SKM-1 (cell line): ENCODE measurements at regions not wholly inside any gene's neighbourhood (a gene's known extent, or its start where the extent isn't known, plus 50 kb on each side); places are given as distances from the start of the nearest gene placed in this dataset.
"Not testable (repeated sequence)": the region's sequence is repeated elsewhere in the genome, so short reads cannot be mapped to it uniquely, and the experiment has no call there.

Experiments used
- DNase-seq: peaks from one replicate; lab custom pipeline; 2025; ENCODE audit not compliant: unreplicated experiment; lab: John Stamatoyannopoulos, UW

DNA sequence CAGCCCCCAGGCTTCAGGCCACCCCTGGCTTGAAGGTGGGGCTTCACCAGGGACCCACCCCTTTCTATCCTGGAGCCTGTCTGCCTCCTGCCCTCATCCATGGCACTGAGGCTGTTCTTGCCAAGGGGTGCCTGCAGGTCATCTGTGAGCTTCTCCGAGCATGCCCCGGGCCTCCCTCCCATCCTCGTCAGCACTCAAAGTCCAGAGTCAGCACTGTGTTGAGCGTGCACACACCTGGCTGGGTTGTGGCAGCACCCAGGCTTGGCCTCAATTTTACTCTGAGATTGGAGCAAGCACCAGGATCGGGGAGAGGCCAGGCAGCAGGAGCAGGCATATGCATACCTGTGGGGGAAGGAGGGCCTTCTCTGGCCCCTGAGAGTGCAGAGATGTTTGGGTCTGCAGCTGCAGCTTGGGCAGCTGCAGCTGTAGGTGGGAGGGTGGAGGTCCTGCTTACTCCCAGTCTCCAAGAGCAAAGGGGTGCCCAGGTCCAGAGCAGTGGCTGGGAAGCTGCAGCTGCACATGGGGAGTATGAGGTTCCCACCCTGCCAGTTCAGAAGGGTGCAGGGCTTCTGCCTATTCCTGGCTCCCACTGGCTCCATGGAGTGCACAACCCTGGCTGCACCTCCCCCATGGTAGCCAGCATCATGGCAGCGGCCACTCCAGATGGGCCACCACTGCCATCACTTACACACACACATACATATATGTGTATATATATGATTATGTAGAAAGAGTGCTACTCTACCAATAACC is 488.7 kb downstream of the JRKL start:
- DNase-seq, result no peak

DNA sequence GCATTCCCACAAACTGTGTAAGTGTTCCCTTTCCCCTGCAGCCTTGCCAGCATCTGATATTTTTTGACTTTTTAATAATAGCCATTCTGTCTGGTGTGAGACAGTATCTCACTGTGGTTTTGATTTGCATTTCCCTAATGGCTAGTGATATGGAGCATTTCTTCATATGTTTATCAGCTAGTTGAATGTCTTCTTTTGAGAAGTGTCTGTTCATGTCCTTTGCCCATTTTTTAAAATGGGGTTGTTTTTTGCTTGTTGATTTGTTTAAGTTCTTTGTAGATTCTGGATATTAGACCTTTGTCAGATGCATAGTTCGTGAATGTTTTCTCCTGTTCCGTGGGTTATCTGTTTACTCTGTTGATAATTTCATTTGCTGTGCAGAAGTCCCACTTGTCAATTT is 492.8 kb downstream of the JRKL start:
- not testable (repeated sequence) for DNase-seq

DNA sequence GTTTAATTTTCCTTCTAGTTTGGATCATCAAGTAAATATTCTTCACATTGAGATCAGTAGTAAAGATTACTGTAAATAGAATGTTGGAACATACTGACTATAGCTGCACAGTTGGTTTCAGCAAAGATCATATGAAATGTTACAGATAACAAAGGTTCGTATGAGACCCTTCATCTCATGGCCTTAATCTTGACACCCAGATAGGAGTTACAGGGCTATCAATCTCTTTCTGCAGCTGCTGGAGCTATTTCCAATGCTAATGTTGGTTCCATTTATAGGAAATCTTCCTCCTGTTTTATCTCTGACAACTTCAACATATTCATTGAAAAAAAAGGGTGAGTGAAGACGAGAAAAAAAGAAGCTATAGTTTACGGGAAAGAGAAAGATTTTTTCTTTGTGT is 495.6 kb downstream of the JRKL start:
- no peak for DNase-seq

DNA sequence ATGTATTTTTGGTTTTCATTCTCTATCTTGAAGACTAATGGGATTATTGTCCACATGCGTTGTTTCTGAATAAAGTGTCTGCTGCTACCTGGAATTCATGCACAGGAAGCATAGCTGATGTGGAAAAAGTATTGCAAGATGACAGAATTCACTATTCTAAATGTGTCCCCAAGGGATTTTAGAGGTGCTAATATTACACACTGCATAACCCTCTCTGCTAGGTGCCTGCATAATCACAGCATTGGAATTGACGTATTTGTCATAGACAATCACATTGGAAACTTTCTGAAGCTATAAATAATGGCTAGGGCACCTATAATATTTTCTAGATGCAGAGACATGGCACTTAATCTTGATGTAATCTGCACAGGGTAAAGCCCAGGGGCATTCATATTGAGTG is 496.1 kb downstream of the JRKL start:
- DNase-seq, result no peak

DNA sequence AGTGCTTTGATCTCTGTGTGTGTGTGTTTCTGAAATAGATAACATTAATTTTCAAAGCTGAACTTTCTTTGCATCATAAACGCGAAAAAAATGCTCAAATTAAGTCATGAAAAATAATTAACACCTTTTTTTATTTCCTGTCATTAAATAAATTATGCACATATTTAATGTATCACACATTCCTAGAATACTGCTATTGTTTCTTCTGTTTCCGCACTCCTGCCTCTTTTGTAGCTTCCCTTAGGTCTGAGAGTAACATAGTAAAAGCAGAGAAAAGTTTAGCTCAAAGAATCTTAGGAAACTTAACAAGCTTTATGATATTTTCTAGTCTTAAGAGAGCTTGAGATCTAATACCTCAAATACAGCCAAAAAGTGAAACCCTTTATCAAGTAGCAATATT is 504.2 kb downstream of the JRKL start:
- DNase-seq, result no peak

DNA sequence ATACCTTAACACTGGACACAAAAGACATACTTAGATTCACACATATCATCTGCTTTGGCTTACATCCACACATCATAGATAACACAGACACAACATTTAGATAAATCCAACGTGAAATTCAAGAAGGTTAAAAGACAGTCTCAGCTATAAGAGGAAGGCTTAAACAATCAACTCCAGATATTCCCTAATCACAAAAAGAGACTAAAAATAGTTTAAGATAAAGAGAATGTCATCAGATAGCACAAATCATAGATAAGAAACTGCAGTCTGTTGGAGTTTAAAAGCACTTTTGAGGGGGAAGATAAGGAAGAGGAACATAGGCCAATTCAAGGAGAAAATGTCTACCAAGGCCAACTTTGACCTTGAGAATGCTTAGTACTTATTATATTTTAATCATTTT is 504.8 kb downstream of the JRKL start:
- no peak for DNase-seq

DNA sequence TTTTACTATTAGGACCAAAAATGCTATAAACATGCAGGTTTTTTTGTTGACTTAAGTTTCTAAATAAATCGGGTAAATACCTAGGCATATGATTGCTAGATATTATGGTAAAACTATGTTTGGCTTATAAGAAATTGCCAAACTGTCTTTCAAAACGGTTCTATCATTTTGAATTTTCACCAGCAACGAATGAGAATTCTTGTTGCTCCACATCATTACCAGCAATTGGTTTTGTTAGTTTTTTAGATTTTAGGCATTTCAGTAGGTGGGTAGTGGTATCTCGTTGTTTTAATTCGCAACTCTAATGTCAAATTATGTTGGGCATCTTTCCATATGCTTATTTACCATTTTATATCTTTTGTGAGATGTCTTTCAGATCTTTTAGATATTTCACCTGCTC is 510.2 kb downstream of the JRKL start:
- no peak for DNase-seq

DNA sequence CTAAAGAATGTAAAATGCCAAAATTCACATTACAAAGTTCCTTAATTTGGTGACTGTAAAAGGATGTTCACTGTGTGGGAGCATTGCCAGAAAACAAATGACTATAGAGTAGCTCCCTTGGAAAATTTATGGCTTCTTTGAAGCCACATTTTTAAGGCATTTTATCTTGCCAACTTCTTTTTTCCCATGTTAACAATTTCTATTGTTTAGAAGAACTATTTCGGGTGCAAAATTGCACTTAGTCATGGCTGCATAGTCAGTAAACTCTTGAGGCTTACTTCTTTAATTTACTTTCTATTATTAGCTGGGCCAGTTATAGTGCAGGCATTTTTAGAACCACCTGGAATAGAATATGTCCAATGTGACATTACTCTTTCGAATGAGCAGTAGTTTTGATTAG is 515.3 kb downstream of the JRKL start:
- no peak for DNase-seq

DNA sequence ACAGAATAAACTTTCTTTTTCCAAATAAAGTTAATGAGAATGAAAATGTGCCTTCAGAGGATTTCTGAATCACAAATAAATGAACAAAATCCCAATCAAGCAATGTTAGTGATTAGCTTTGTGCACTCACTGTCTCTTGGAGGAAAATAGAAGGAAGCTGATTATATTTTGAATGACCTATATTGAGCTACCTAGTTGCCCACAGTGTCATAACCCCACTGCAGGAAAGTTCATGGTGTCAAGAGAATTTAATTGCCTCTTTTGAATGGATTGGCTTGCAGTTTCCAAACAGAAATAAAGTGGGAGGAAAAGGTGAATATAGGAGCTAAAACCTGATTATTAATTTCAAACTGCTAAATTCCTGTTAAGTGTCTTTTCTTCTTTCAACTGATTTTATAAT is 515.9 kb downstream of the JRKL start:
- DNase-seq, result no peak

DNA sequence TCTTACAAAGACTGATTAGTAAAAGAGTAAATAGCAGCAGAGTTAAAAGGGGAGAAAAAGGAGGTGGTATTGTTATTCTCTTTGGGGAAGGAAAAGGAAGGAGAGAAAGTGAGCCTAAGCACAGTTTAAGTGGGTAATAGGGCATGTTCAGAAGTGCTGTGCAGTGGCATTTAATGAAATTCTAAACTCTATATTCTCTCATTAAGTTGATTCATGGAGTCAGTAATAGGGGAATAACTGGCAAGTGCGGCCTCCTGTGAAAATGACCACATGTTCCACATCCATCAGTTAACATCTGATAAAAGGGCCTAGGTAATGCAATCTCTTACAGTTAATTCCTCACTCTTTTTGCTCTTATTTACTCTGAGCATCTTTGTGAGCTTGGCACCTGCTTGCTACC is 516.7 kb downstream of the JRKL start:
- no peak for DNase-seq

DNA sequence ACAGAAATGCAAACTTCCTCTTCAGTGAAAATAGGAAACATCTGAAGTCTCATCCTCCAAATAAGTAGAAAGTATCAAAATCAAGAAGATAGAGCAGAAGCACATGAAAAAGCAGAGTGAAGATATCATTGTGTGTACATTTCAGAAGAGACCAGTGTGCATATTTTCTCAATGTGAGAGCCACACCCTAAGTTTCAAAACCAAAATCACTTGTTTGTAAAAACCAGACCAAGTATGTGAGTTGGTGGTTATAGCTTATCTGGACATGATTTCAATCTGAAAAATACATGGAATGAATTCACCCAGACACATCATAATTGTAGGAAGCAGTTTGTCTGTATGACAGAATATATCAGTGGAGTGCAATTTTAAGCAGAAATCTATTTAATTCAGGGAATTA is 536.0 kb downstream of the JRKL start:
- no peak for DNase-seq

DNA sequence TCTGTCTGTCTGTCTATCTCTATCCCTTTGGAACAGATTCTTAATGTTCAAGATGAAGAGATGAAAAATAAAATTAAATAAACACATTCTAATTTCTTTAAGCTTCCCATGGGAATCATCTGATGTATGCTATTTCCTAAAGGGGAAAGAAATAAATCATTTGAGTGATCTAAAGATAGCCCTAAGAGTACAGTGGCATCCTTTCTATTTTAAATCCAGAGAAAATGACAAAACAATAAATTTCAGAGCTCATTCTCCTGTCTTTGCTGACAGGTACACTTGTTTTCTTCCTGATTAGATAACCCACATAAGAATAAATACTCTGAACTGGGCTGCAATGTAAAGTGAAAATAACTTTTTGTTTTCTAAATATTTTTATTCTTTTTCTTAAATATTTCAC is 550.4 kb downstream of the JRKL start:
- DNase-seq, result no peak

DNA sequence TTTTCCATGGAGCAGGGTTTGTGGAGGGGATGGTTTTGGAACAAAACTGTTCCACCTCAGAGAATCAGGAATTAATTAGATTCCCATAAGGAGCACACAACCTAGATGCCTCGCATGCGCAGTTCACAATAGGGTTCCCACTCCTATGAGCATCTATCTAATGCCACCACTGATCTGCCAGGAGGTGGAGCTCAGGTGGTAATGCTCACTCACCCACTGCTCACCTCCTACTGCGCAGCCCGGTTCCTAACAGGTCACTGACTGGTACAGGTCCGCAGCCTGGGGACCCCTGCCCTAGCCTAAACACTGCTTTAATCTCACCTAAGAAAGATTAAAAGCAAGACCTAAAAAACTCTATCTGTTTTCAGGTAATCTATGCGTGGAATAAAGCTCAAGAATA is 553.0 kb downstream of the JRKL start:
- DNase-seq, result no peak

DNA sequence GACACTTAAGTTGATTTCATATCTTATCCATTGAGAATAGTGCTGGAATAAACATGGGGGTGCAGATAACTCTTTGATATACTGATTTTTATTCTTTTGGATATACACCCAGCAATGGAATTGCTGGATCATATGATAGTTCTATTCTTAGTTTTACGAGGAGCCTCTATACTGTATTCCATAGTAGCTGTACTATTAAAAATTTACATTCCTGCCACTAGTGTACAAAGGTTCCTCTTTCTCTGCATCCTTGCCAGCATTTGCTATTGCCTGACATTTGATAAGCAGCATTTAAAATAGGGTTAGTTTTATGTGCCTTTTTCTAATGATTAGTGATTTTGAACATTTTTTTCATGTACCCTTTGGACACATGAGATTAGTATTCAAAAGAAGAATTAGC is 554.2 kb downstream of the JRKL start:
- DNase-seq, result no peak

DNA sequence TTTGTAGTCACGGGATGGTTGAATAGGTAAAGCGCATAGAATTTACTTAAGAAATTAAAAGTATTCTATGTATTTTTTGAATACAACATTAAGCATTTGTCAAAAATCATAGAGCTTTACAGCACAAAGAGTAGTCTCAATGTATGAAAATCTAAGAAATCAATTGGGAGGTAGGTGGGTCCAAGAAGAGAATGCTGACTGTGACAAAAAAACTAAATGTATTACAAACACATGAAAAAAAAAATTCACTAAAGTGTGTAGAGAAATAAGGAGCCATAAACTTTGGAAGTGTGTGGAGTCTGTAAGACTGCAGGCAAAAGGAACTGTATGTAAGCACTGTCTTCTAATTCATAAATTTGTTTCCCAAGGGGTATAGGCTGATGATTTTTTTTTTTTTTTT is 558.3 kb downstream of the JRKL start:
- DNase-seq, result no peak

DNA sequence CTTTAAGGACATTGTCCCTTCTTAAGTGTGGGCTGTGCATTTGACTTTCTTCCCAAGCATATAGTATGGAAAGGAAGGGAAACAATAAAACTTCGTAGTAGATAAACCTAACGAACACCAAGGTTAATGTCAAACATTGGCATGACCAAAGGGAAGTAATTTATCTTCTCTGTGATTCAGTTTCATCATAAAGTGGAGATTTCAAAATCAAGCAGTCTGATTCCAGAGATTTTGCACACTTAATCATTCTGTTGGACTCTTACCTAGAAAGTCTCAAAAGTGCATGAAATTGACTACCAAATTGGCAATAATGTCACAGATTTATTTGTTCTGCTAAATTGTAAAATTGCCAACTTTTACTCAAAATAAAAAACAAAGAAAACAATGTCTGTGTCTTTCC is 559.7 kb downstream of the JRKL start:
- no peak for DNase-seq

DNA sequence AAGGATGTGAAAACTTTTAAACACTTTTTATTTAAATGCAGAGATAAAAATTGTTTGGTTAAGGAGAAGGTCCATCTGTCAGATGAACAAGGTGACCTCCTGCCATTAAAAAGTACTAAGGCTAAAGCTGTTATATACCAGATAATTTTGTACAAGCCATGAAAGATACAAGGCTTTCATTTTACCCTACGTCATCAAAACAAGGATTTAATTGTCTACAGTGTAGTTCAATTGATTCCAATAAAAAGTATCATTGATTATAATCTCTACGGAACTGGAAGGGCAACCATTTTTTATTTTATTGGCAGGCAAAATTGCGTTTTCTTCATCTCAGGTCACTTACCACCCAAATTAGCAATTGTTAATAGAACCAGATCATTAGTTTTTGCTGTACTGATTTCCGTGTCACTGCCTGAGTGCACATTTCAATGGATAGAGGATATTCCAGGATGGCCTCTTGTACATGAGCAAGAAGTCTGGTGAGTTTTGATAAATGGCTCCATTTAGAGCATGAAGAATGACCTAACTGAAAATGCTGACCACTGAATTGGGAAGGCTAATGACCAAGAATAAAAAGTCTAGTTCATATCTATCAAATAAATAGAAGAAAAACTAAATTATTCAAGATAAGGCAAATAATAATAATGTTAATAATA is 564.9 kb downstream of the JRKL start:
- DNase-seq, result no peak

DNA sequence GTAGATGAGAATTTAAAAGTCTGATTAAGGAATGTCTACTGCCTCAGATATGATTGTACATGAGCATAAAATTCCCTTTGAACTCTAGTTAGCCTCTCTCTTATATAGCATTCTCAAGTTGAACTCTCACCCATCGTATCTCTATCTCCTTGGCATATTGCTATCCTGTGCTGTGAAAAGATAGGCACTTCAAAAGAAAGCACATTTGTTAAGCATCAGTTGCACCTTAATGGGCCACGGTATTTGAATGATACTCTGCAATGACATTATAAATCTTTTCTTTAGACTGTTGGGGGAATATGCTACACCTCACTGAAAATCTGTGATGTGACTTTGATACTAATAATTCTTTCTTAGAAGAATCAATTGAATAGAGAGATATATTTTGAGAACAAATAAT is 570.7 kb downstream of the JRKL start:
- no peak for DNase-seq

DNA sequence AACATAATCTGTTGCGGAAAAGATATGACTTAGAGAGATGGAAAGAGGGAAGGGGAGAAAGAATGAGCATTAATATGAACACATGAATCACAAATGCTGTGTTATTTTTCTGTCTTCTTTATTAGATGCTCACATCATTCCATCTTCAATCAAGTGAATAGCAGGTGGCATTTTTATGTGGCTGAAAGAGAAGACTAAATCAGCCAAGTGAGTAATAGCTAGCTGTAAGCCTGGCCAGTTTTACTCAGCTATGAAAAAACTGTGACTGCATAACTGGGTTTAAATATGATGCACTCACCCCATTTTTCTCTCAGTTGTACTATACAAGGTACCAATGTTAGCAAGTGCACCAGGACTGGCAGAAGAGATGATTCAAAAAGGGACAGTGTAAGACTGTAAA is 571.1 kb downstream of the JRKL start:
- DNase-seq, result no peak

DNA sequence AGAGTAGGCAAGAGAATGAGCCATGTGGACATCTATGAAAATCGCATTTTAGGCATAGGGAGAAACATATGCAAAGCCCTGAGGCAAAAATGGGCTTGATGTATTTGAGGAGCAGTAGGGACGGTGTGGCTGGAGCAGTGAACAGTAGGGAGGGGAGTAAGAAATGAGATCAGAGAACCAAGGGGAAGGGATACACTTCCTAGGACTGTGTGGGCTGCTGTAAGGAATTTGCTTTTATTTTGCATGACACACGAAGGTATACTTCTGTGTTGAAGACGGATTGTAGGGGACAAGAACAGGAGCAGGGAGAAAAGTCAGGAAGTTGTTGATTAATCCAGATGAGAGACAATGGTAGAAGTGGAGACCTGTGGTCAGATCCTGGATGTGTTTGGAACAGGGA is 572.1 kb downstream of the JRKL start:
- no peak for DNase-seq

DNA sequence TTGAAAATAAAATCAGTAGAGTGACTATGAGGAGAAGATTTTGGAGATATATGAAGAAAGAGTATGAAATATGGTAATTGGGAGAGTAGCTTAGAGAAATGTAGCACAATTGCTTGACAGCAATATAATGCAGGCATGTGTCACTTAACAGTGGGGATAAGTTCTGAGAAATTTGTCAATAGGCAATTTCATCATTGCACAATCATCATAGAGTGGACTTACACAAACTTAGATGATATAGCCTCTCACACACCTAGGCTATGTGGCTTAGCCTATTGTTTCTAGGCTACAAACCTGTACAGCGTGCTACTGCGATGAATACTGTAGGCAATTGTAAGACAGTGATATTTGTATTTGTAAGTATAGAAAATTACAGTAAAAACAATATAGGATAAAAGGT is 573.6 kb downstream of the JRKL start:
- DNase-seq, result no peak

DNA sequence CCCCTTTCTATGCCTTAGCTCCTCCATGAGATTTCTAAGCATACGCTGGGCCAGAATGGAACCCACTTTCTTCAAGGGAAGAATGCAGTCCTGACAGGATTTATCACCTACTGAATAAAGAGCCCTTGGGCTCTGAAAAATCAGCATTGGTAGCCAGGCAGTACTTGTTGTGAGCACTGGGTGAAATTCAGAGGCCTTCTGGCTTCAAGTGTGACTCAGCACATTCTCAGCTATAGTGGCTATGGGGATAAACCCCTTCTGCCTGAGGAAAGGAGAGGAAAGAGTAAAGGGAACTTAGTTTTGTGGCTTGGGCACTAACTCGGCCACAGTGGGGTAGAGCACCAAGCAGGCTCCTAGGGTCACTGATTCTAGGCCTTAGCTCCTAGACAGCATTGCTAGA is 574.8 kb downstream of the JRKL start:
- no peak for DNase-seq

DNA sequence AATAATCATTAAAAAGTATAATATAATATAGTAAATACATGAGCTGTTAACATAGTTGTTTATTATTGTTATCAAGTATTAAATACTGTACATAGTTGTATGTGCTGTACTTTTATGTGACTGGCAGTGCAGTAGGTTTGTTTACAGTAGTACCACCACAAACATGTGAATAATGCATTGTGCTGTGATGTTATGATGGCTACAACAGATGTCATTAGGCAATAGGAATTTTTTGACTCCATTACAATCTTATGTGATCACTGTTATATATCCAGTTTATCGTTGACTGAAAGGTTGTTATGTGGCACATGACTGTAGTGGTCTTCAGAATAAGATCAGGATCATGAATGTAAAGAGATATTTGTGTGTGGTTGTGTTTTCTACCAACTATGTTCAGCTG is 577.8 kb downstream of the JRKL start:
- DNase-seq, result no peak
